ENCODE measurements at regions not wholly inside any gene's neighbourhood (a gene's known extent, or its start where the extent isn't known, plus 50 kb on each side); places are given as distances from the start of the nearest gene placed in this dataset.

DNA sequence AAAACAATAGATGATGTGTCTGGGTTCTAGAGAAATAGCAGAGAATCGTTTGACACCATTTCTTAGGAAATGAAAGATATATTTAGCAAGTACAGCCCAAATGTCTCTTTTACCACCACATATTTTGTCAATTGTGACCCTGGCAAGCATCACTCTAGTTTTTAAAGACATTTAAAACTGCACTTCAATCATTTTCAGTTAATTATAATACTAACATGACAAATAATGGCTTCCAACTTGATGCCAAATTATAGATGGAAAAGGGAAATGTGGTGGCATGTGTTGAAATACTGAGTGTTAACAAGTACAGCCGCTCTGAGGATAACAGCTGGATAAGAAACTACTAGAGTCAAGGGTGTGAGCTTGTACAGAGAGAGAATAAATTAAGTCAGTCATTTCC, 648.9 kb downstream of the FRK start:
- no peak for DNase-seq
- H3K4me1 ChIP-seq: no peaks in the 10 kb centered on the region
- 52 to 67% (median 55%) methylated on average over 2 of the region's 2 CpGs for WGBS, 5 donors
- intact Hi-C loops (cut with DNase I; ENCODE audit: low total_unique reads): no loop called here
- H3K9me3 ChIP-seq: peaks cover 0 to 12% (median 0%) of the 10 kb centered on the region in 8 donors
- no peak for TF ChIP-seq POLR2AphosphoS5 (IDR thresholded peaks at IDR 0.05)
- TF ChIP-seq, protein P1, sequence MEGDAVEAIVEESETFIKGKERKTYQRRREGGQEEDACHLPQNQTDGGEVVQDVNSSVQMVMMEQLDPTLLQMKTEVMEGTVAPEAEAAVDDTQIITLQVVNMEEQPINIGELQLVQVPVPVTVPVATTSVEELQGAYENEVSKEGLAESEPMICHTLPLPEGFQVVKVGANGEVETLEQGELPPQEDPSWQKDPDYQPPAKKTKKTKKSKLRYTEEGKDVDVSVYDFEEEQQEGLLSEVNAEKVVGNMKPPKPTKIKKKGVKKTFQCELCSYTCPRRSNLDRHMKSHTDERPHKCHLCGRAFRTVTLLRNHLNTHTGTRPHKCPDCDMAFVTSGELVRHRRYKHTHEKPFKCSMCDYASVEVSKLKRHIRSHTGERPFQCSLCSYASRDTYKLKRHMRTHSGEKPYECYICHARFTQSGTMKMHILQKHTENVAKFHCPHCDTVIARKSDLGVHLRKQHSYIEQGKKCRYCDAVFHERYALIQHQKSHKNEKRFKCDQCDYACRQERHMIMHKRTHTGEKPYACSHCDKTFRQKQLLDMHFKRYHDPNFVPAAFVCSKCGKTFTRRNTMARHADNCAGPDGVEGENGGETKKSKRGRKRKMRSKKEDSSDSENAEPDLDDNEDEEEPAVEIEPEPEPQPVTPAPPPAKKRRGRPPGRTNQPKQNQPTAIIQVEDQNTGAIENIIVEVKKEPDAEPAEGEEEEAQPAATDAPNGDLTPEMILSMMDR (IDR thresholded peaks at IDR 0.05 in 8 of 11, conservative IDR thresholded peaks at IDR 0.05 in 3 of 11): no peak
- no peak for TF ChIP-seq POLR2A (IDR thresholded peaks at IDR 0.05)
- no peak overlapping the region for H3K27ac ChIP-seq
- no peaks in the 10 kb centered on the region for H3K36me3 ChIP-seq
- H3K4me3 ChIP-seq: no peak overlapping the region
- no peaks in the 10 kb centered on the region for H3K27me3 ChIP-seq (replicated peaks in 1 of 7)

DNA sequence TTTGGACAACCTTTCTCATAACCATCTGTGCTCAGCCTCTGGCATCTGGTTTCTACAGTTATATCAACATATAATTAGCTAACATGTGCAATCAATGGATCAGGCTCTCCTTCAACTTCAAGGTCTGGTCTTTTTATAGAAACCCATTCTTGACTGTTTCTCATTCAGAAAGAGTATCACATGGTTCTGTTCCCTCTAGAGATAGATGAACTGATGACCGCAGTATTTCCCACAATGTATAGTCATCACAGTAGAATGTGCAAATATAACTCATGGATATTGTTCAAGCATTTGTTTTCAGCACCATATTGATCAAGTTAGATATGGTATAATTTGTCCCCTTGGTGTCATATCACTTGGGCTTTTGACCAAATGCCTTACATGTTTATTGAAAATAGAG, 656.2 kb downstream of the FRK start:
- H3K27me3 ChIP-seq (replicated peaks in 1 of 7): no peaks in the 10 kb centered on the region
- no peaks in the 10 kb centered on the region for H3K36me3 ChIP-seq
- intact Hi-C loops (cut with DNase I; ENCODE audit: low total_unique reads): no loop called here
- no peak for DNase-seq
- TF ChIP-seq POLR2AphosphoS5 (IDR thresholded peaks at IDR 0.05) (no peak), POLR2A (IDR thresholded peaks at IDR 0.05) (no peak)
- TF ChIP-seq, protein P1 (IDR thresholded peaks at IDR 0.05 in 8 of 11, conservative IDR thresholded peaks at IDR 0.05 in 3 of 11): no peak
- H3K4me3 ChIP-seq: no peak overlapping the region
- H3K4me1 ChIP-seq: no peaks in the 10 kb centered on the region
- H3K27ac ChIP-seq: no peak overlapping the region
- 88 to 100% (median 94%) methylated on average over 1 of the region's 1 CpG for WGBS, 5 donors
- H3K9me3 ChIP-seq: peaks cover 0 to 37% (median 21%) of the 10 kb centered on the region in 8 donors

DNA sequence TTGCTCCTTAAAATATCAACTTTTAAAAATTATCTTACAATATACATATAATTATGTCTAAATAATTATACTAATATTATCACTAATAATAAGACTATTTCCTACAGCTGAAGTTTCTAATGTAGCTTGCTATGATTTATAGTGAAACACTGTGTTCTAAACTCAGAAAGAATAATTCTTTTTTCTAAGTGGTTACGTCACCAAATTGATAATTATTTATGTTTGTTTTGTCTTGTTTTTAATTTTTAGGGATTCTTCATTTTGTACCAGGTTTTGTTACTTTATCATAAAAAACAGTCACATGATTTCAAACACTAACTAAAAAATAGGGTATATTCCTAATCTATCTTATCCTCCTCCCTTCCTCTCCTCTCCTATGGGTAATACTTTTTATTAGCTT, 662.1 kb downstream of the FRK start:
- H3K4me1 ChIP-seq: no peaks in the 10 kb centered on the region
- WGBS, 5 donors: 77 to 98% (median 86%) methylated on average over 1 of the region's 1 CpG
- TF ChIP-seq POLR2AphosphoS5 (IDR thresholded peaks at IDR 0.05): no peak
- TF ChIP-seq POLR2A (IDR thresholded peaks at IDR 0.05): no peak
- TF ChIP-seq, protein P1 (IDR thresholded peaks at IDR 0.05 in 8 of 11, conservative IDR thresholded peaks at IDR 0.05 in 3 of 11): no peak
- H3K36me3 ChIP-seq: no peaks in the 10 kb centered on the region
- no peak for DNase-seq
- H3K9me3 ChIP-seq: peaks cover 0 to 40% (median 22%) of the 10 kb centered on the region in 8 donors
- intact Hi-C loops (cut with DNase I; ENCODE audit: low total_unique reads): no loop called here
- no peak overlapping the region for H3K4me3 ChIP-seq
- H3K27me3 ChIP-seq (replicated peaks in 1 of 7): no peaks in the 10 kb centered on the region
- no peak overlapping the region for H3K27ac ChIP-seq

DNA sequence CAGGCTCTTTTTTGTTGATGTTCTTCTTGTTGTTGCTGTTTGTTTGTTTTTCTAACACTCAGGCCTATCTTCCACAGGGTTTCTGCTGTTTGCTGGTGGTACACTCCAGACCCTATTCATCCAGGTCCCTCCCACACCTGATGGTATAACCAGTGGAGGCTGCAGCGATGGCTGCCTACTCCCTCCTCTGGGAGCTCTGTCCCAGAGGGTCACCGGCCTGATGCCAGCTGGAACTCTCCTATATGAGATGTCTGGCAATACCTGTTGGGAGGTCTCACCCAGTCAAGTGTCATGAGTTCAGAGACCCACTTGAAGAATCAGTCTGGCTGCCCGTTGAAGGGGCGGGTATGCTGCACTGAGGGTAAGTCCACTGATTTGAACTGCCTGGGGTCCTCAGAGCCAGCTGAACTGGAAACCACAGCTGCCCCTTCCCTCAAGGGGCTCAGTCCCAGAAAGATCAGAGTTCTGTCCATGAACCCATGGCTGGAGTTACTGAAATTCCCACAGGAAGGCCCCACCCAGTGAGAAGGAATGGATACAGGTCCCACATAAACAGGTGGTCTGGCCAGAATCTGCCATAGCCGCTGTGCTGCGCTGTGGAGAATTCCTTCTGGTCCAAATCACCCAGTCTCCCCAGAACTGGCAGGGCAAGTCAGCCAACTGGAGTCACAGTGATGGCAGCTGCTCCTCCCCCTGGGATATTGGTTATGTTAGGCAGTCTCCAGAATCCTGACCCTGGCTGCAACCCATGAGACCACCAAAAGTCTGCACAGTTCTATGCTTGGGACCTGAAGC, 664.4 kb downstream of the FRK start:
- Histone ChIP-seq H3K27ac (no peak overlapping the region), H3K4me3 (no peak overlapping the region), H3K9me3 (peaks cover 0 to 44% (median 20%) of the 10 kb centered on the region in 8 donors), H3K4me1 (no peaks in the 10 kb centered on the region), H3K27me3 (replicated peaks in 1 of 7) (no peaks in the 10 kb centered on the region), H3K36me3 (no peaks in the 10 kb centered on the region)
- WGBS, 5 donors: 69 to 88% (median 84%) methylated on average over 5 to 6 of the region's 6 CpGs
- intact Hi-C loops (cut with DNase I; ENCODE audit: low total_unique reads): no loop called here
- DNase-seq: no peak
- TF ChIP-seq, protein P1 (IDR thresholded peaks at IDR 0.05 in 8 of 11, conservative IDR thresholded peaks at IDR 0.05 in 3 of 11): no peak
- TF ChIP-seq POLR2A (IDR thresholded peaks at IDR 0.05): no peak
- no peak for TF ChIP-seq POLR2AphosphoS5 (IDR thresholded peaks at IDR 0.05)
